ENCODE measurements at regions not wholly inside any gene's neighbourhood (a gene's known extent, or its start where the extent isn't known, plus 50 kb on each side); places are given as distances from the start of the nearest gene placed in this dataset.

- FAIRE-seq, result no peak
Measured at GRCh38 chr14:58772116-58772515, 134.4 kb downstream of the DACT1 start.

More at GRCh38 chr14:58772116-58772515, 134.4 kb downstream of the DACT1 start:
- Histone ChIP-seq H2AK5ac (ENCODE audit: low read depth, low read length) (no peak overlapping the region), H4K91ac (replicated peaks; ENCODE audit: insufficient read length, low read length) (no peak overlapping the region), H2BK120ac (replicated peaks; ENCODE audit: low read depth, low read length) (no peak overlapping the region), H2BK20ac (ENCODE audit: low read length) (no peak overlapping the region), H2BK5ac (ENCODE audit: low read depth, low read length) (no peak overlapping the region), H3K9me3 (ENCODE audit: insufficient read depth in 2 of 2, low read depth in 1 of 2, low read length in 1 of 2) (peaks cover 0 to 4% of the 10 kb centered on the region in 2 experiments; a peak in 1 of 4 replicates), H2BK15ac (ENCODE audit: low read length) (no peak overlapping the region), H3K4ac (replicated peaks; ENCODE audit: insufficient read length, low read depth, low read length) (no peak overlapping the region), H3K27ac (ENCODE audit: low read depth, low read length) (no peak overlapping the region), H3K56ac (replicated peaks; ENCODE audit: insufficient read length, low read depth, low read length) (no peak overlapping the region), H3K36me3 (ENCODE audit: control insufficient read depth in 2 of 4, insufficient read depth in 4 of 4, low read length in 3 of 4) (no peaks in the 10 kb centered on the region), H2AFZ (ENCODE audit: low read length) (no peak overlapping the region), H3K4me1 (replicated peaks in 1 of 4; ENCODE audit: control insufficient read depth in 3 of 4, insufficient read depth in 4 of 4, low read length in 3 of 4) (peaks cover 2 to 21% (median 12%) of the 10 kb centered on the region in 4 experiments; a peak in 5 of 7 replicates), H3K79me1 (ENCODE audit: low read depth, low read length) (no peaks in the 10 kb centered on the region), H3K23me2 (ENCODE audit: low read depth, low read length) (no peaks in the 10 kb centered on the region; the same call in 1 of the 2 replicates), H3K79me2 (ENCODE audit: control insufficient read depth in 1 of 2, insufficient read depth in 2 of 2, low read length in 2 of 2) (no peaks in the 10 kb centered on the region), H2BK12ac (ENCODE audit: low read depth, low read length) (no peak overlapping the region), H4K5ac (ENCODE audit: insufficient read length, low read depth, low read length) (no peak overlapping the region), H3K18ac (ENCODE audit: extremely low read depth, low read length) (no peak overlapping the region), H3K4me2 (ENCODE audit: insufficient read depth in 1 of 2, low read depth in 2 of 2, low read length in 2 of 2) (no peak overlapping the region), H4K20me1 (replicated peaks in 1 of 2; ENCODE audit: control insufficient read depth in 1 of 2, insufficient read depth in 2 of 2, low read length in 2 of 2) (no peaks in the 10 kb centered on the region), H3K23ac (ENCODE audit: insufficient read length) (no peak overlapping the region), H3K9ac (replicated peaks in 1 of 4; ENCODE audit: extremely low read depth in 1 of 4, low read depth in 3 of 4, low read length in 3 of 4) (no peak overlapping the region), H3K14ac (ENCODE audit: insufficient read length) (no peak overlapping the region), H3K4me3 (ENCODE audit: extremely low read depth in 1 of 4, insufficient read depth in 2 of 4, low read depth in 3 of 4, low read length in 4 of 4) (no peak overlapping the region), H3K27me3 (replicated peaks in 1 of 4; ENCODE audit: control insufficient read depth in 3 of 4, extremely low read depth in 1 of 4, insufficient read depth in 3 of 4, low read length in 3 of 4) (peaks cover 7 to 16% (median 12%) of the 10 kb centered on the region in 4 experiments; a peak in 5 of 7 replicates), H4K8ac (ENCODE audit: extremely low read depth, insufficient read depth, low read length) (no peak overlapping the region)
- ChIA-PET POLR2A (ENCODE audit: partially characterized antibody) (no interaction called here), CTCF (ENCODE audit: partially characterized antibody) (interaction anchor here (0.8 to 2.1 kb wide), 3 partner anchors 16 to 54 kb away, joined by 3 to 9 read pairs (median 3); no protein-coding TSS in a partner anchor)
- TF ChIP-seq SRF (IDR thresholded peaks at IDR 0.05; ENCODE audit: low read depth, low read length) (no peak), SIRT6 (IDR thresholded peaks at IDR 0.05; ENCODE audit: low read length) (no peak), CBX5 (IDR thresholded peaks at IDR 0.05; ENCODE audit: low read depth, low read length) (no peak), KDM1A (IDR thresholded peaks at IDR 0.05; ENCODE audit: borderline replicate concordance, low read length) (no peak), BCL11A (IDR thresholded peaks at IDR 0.05; ENCODE audit: low read depth in 2 of 2, low read length in 2 of 2) (no peak), EP300 (IDR thresholded peaks at IDR 0.05; ENCODE audit: borderline replicate concordance in 1 of 2, low read depth in 2 of 2, low read length in 2 of 2) (no peak)
- WGBS, 2 experiments (ENCODE audit: extremely low coverage in 1 of 2, insufficient coverage in 1 of 2, insufficient read length in 1 of 2, insufficient replicate concordance in 2 of 2, low coverage in 1 of 2, low lambda C conversion rate in 2 of 2, missing lambda C conversion rate in 1 of 2), result 86% methylated on average over 3 of the region's 3 CpGs; no CpG with 5 or more reads in 1 of the 2 experiments
- DNase-seq (ENCODE audit: low read depth in 1 of 2, low spot score in 2 of 2), result no peak
